Breast epithelium (tissue), 4 donors: ENCODE measurements at regions not wholly inside any gene's neighbourhood (a gene's known extent, or its start where the extent isn't known, plus 50 kb on each side); places are given as distances from the start of the nearest gene placed in this dataset.
"Not testable (repeated sequence)": the region's sequence is repeated elsewhere in the genome, so short reads cannot be mapped to it uniquely, and the experiment has no call there.

Experiments used
- DNase-seq, 2 donors: peaks; one replicate each; pipeline ENCODE4 v3.0.0-alpha.2; 2019; ENCODE audit warnings: low spot score in 2 of 2
- H3K27ac ChIP-seq, 2 donors: fragments of 200-600 bp; sonication (generic) in 1 of 2; one replicate each; pipeline ENCODE4 v1.5.1; 2016 to 2019; ENCODE audit warnings: mild to moderate bottlenecking in 1 of 2
- H3K27me3 ChIP-seq, 2 donors: fragments of 200-600 bp; sonication (generic) in 1 of 2; one replicate each; pipeline versions ENCODE4 v1.5.1 to v1.6.0; 2017 to 2019; ENCODE audit warnings: control low read depth in 1 of 2, mild to moderate bottlenecking in 1 of 2
- H3K36me3 ChIP-seq: fragments of 200-600 bp; one replicate; pipeline ENCODE4 v1.5.1; 2019
- H3K4me1 ChIP-seq, 2 donors: fragments of 200-600 bp; sonication (generic); one replicate each; pipeline ENCODE4 v1.5.1; 2016 to 2019; ENCODE audit warnings: control low read depth in 1 of 2
- H3K4me3 ChIP-seq, 3 donors: fragments of 200-600 bp; sonication (generic); 1 replicate in 2 of 3; 2 replicates in 1 of 3; pipeline ENCODE4 v1.5.1; 2016 to 2019; ENCODE audit warnings: mild to moderate bottlenecking in 3 of 3, moderate library complexity in 2 of 3
- H3K9me3 ChIP-seq, 2 donors: fragments of 200-600 bp; sonication (generic) in 1 of 2; one replicate each; pipeline ENCODE4 v1.5.1; 2016 to 2019; ENCODE audit warnings: control low read depth in 1 of 2
- CTCF ChIP-seq, 3 donors: fragments of 450-650 bp; IDR thresholded peaks; one replicate each; pipeline ENCODE4 v1.5.1; 2016 to 2017; ENCODE audit warnings: antibody characterized with exemption in 3 of 3, mild to moderate bottlenecking in 3 of 3, moderate library complexity in 3 of 3
- POLR2A ChIP-seq: fragments of 450-650 bp; IDR thresholded peaks from one replicate; pipeline ENCODE4 v1.6.1; 2016; ENCODE audit warnings: antibody characterized with exemption, mild to moderate bottlenecking, moderate library complexity
- POLR2AphosphoS5 ChIP-seq, 3 donors: sonication (generic); formaldehyde crosslinking; IDR thresholded peaks; one replicate each; pipeline ENCODE4 v1.6.1; 2017; ENCODE audit warnings: antibody characterized with exemption in 3 of 3
- intact Hi-C: fragments of 100-400 bp; cut with DNase I; formaldehyde crosslinking; loops from one replicate; pipeline ENCODE4 v1.15.1; 2023; ENCODE audit warnings: low total_unique reads

- no peaks in the 10 kb centered on the region for H3K4me1 ChIP-seq
- H3K36me3 ChIP-seq, result no peaks in the 10 kb centered on the region
- no peak for DNase-seq
- intact Hi-C loops, result no loop called here
- H3K4me3 ChIP-seq, result no peak overlapping the region
- H3K27ac ChIP-seq, result no peak overlapping the region
- TF ChIP-seq POLR2AphosphoS5 (IDR thresholded peaks at IDR 0.05), result no peak
- TF ChIP-seq POLR2A, result no peak
- TF ChIP-seq CTCF (IDR thresholded peaks at IDR 0.05), result no peak
- no peaks in the 10 kb centered on the region for H3K27me3 ChIP-seq
- H3K9me3 ChIP-seq, result no peaks in the 10 kb centered on the region
Measured at GRCh38 chr5:122615832-122616231, 159.0 kb upstream of the SNX2 start.

- H3K27ac ChIP-seq, H3K4me3 ChIP-seq, H3K9me3 ChIP-seq, DNase-seq, H3K36me3 ChIP-seq, H3K27me3 ChIP-seq, intact Hi-C loops, H3K4me1 ChIP-seq: not testable (repeated sequence)
Measured at GRCh38 chr5:122618046-122618445, 156.8 kb upstream of the SNX2 start.

GRCh38 chr5:122620768-122621167, 154.1 kb upstream of the SNX2 start:
- H3K27me3 ChIP-seq, H3K9me3 ChIP-seq, H3K27ac ChIP-seq, intact Hi-C loops, H3K36me3 ChIP-seq, H3K4me3 ChIP-seq, DNase-seq, H3K4me1 ChIP-seq: not testable (repeated sequence)

GRCh38 chr5:122628714-122629113, 146.2 kb upstream of the SNX2 start:
- intact Hi-C loops, H3K4me3 ChIP-seq, H3K36me3 ChIP-seq, H3K27me3 ChIP-seq, DNase-seq, H3K9me3 ChIP-seq, H3K27ac ChIP-seq, H3K4me1 ChIP-seq: not testable (repeated sequence)

GRCh38 chr5:122629121-122629677, 145.7 kb upstream of the SNX2 start:
- no peak overlapping the region for H3K4me3 ChIP-seq
- H3K36me3 ChIP-seq, result no peaks in the 10 kb centered on the region
- TF ChIP-seq POLR2A (no peak), POLR2AphosphoS5 (IDR thresholded peaks at IDR 0.05) (no peak), CTCF (IDR thresholded peaks at IDR 0.05) (no peak)
- H3K27ac ChIP-seq, result no peak overlapping the region
- intact Hi-C loops, result no loop called here
- DNase-seq, result no peak
- H3K9me3 ChIP-seq, result no peaks in the 10 kb centered on the region
- H3K4me1 ChIP-seq, result no peaks in the 10 kb centered on the region
- H3K27me3 ChIP-seq, result no peaks in the 10 kb centered on the region

- Histone ChIP-seq H3K27ac (no peak overlapping the region), H3K4me3 (no peak overlapping the region), H3K4me1 (no peaks in the 10 kb centered on the region), H3K27me3 (no peaks in the 10 kb centered on the region), H3K36me3 (no peaks in the 10 kb centered on the region), H3K9me3 (no peaks in the 10 kb centered on the region)
- no peak for DNase-seq
- no peak for TF ChIP-seq POLR2AphosphoS5 (IDR thresholded peaks at IDR 0.05)
- no peak for TF ChIP-seq CTCF (IDR thresholded peaks at IDR 0.05)
- no peak for TF ChIP-seq POLR2A
- intact Hi-C loops, result no loop called here
Measured at GRCh38 chr5:122638581-122638980, 136.3 kb upstream of the SNX2 start.

- H3K4me1 ChIP-seq, result no peaks in the 10 kb centered on the region
- no peak for DNase-seq
- H3K36me3 ChIP-seq, result no peaks in the 10 kb centered on the region
- no peak overlapping the region for H3K4me3 ChIP-seq
- no peaks in the 10 kb centered on the region for H3K9me3 ChIP-seq
- intact Hi-C loops, result no loop called here
- H3K27me3 ChIP-seq, result no peaks in the 10 kb centered on the region
- no peak overlapping the region for H3K27ac ChIP-seq
- no peak for TF ChIP-seq POLR2A
- TF ChIP-seq POLR2AphosphoS5 (IDR thresholded peaks at IDR 0.05), result no peak
- TF ChIP-seq CTCF (IDR thresholded peaks at IDR 0.05), result no peak
Measured at GRCh38 chr5:122639033-122639432, 135.8 kb upstream of the SNX2 start.
